ENCODE measurements at regions not wholly inside any gene's neighbourhood (a gene's known extent, or its start where the extent isn't known, plus 50 kb on each side); places are given as distances from the start of the nearest gene placed in this dataset.

DNA sequence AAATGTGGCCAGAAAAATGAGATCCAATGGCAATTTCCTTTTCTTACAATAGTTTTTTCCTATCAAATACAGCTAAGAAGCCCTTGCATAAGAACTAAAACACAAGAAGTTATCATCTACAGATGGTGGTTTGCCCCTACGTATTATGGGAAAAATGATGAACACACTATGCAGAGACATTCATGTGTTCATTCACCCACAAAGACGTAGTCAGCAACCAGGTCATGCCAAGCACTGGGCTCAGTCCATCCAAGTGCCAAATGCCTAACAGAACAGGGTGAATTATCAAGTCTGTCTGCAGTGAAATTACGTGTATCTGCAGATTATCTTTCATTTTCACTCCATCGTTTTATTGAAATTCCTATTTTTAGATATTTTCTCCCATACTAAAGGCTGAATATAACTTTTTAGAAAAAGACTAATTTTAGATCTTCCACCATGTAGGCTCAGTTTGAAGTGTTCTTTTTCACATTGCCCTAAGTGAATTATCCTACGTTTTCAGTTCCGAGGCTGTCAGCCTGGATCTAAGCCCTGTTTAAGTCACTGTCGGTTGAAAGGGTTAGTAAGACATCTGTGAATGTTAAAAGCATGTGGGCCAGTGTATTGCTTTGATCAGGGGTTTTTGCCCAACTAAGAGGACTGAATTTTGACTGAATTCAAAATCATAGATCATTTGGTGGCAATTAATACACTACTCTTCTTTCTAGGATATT lies 78.1 kb upstream of the DHX40 start:
- 60% methylated on average over 7 of the region's 7 CpGs for WGBS (ENCODE audit: insufficient coverage, insufficient replicate concordance, low lambda C conversion rate, missing lambda C conversion rate)
- H3K4me2 ChIP-seq (ENCODE audit: control insufficient read depth, insufficient read depth): no peak overlapping the region
- H3K36me3 ChIP-seq (ENCODE audit: control insufficient read depth in 2 of 2, insufficient read depth in 2 of 2, low read length in 1 of 2): no peaks in the 10 kb centered on the region
- in situ Hi-C loops (cut with MboI): no loop called here
- ChIA-PET CTCF (no interaction called here), RAD21 (ENCODE audit: unreplicated experiment) (no interaction called here), POLR2A (no interaction called here), SMC1A (ENCODE audit: uncharacterized antibody, unreplicated experiment) (no interaction called here)
- no peak for TF ChIP-seq SMARCA5 (IDR thresholded peaks at IDR 0.05)
- H2AFZ ChIP-seq (ENCODE audit: control insufficient read depth, low read depth, low read length): no peak overlapping the region
- H3K9me3 ChIP-seq (replicated peaks; ENCODE audit: control insufficient read depth, insufficient read depth, low read length): no peaks in the 10 kb centered on the region
- FAIRE-seq (no peak), DNase-seq (ENCODE audit: low read depth, low spot score) (no peak), ATAC-seq (no peak)
- no peaks in the 10 kb centered on the region for H4K20me1 ChIP-seq (ENCODE audit: control insufficient read depth, insufficient read depth)
- intact Hi-C loops (cut with micrococcal nuclease; ENCODE audit: unreplicated experiment): no loop called here
- no peak overlapping the region for H3K9ac ChIP-seq (ENCODE audit: control insufficient read depth, insufficient read depth, low read length)
- no peak overlapping the region for H3K27ac ChIP-seq (ENCODE audit: control insufficient read depth, insufficient read depth)
- no peak overlapping the region for H3K4me3 ChIP-seq
- H3K27me3 ChIP-seq (replicated peaks in 1 of 2; ENCODE audit: control insufficient read depth in 2 of 2, insufficient read depth in 2 of 2, low read length in 1 of 2): no peaks in the 10 kb centered on the region
- H3K79me2 ChIP-seq (ENCODE audit: control insufficient read depth, insufficient read depth, low read length): no peaks in the 10 kb centered on the region
- no peaks in the 10 kb centered on the region for H3K4me1 ChIP-seq (ENCODE audit: control insufficient read depth, insufficient read depth, low read length)
- BruUV-seq (replicated peaks): no TSS peak

DNA sequence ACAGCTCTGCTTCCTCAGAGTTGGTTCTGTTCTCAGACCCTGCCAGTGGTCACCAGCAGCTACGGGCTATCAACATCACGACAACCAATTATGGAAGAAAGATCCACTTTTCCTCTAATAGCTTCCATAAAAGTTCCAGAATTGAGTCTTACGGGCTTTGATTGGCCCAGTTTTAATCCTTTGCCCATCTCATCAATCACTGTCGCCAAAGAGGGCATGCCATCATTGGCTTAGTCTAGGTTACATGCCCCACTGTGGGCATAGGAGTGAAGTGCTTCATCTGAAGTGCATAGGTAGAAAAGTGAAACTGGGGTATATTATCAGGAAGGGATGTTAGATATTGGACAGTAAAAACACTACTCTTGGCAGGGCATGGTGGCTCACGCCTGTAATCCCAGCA lies 76.6 kb upstream of the DHX40 start:
- intact Hi-C loops (cut with micrococcal nuclease; ENCODE audit: unreplicated experiment) (no loop called here), in situ Hi-C loops (cut with MboI) (no loop called here)
- Histone ChIP-seq H3K27ac (ENCODE audit: control insufficient read depth, insufficient read depth) (no peak overlapping the region), H3K4me1 (ENCODE audit: control insufficient read depth, insufficient read depth, low read length) (no peaks in the 10 kb centered on the region), H4K20me1 (ENCODE audit: control insufficient read depth, insufficient read depth) (no peaks in the 10 kb centered on the region), H3K79me2 (ENCODE audit: control insufficient read depth, insufficient read depth, low read length) (no peaks in the 10 kb centered on the region), H3K4me3 (no peak overlapping the region), H3K9me3 (replicated peaks; ENCODE audit: control insufficient read depth, insufficient read depth, low read length) (no peaks in the 10 kb centered on the region), H3K4me2 (ENCODE audit: control insufficient read depth, insufficient read depth) (no peak overlapping the region), H3K27me3 (replicated peaks in 1 of 2; ENCODE audit: control insufficient read depth in 2 of 2, insufficient read depth in 2 of 2, low read length in 1 of 2) (no peaks in the 10 kb centered on the region), H3K9ac (ENCODE audit: control insufficient read depth, insufficient read depth, low read length) (no peak overlapping the region), H3K36me3 (ENCODE audit: control insufficient read depth in 2 of 2, insufficient read depth in 2 of 2, low read length in 1 of 2) (no peaks in the 10 kb centered on the region), H2AFZ (ENCODE audit: control insufficient read depth, low read depth, low read length) (no peak overlapping the region)
- ATAC-seq: no peak
- CTCF ChIA-PET: no interaction called here
- SMC1A ChIA-PET (ENCODE audit: uncharacterized antibody, unreplicated experiment): interaction anchor here (0.6 to 1.1 kb wide), 3 partner anchors 20 to 847 kb away, joined by 3 read pairs; no protein-coding TSS in a partner anchor
- RAD21 ChIA-PET (ENCODE audit: unreplicated experiment): no interaction called here
- POLR2A ChIA-PET: no interaction called here
- DNase-seq (ENCODE audit: low read depth, low spot score): no peak
- TF ChIP-seq, protein P1, sequence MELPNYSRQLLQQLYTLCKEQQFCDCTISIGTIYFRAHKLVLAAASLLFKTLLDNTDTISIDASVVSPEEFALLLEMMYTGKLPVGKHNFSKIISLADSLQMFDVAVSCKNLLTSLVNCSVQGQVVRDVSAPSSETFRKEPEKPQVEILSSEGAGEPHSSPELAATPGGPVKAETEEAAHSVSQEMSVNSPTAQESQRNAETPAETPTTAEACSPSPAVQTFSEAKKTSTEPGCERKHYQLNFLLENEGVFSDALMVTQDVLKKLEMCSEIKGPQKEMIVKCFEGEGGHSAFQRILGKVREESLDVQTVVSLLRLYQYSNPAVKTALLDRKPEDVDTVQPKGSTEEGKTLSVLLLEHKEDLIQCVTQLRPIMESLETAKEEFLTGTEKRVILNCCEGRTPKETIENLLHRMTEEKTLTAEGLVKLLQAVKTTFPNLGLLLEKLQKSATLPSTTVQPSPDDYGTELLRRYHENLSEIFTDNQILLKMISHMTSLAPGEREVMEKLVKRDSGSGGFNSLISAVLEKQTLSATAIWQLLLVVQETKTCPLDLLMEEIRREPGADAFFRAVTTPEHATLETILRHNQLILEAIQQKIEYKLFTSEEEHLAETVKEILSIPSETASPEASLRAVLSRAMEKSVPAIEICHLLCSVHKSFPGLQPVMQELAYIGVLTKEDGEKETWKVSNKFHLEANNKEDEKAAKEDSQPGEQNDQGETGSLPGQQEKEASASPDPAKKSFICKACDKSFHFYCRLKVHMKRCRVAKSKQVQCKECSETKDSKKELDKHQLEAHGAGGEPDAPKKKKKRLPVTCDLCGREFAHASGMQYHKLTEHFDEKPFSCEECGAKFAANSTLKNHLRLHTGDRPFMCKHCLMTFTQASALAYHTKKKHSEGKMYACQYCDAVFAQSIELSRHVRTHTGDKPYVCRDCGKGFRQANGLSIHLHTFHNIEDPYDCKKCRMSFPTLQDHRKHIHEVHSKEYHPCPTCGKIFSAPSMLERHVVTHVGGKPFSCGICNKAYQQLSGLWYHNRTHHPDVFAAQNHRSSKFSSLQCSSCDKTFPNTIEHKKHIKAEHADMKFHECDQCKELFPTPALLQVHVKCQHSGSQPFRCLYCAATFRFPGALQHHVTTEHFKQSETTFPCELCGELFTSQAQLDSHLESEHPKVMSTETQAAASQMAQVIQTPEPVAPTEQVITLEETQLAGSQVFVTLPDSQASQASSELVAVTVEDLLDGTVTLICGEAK (IDR thresholded peaks at IDR 0.05; ENCODE audit: borderline replicate concordance): no peak
- TF ChIP-seq, protein P2, sequence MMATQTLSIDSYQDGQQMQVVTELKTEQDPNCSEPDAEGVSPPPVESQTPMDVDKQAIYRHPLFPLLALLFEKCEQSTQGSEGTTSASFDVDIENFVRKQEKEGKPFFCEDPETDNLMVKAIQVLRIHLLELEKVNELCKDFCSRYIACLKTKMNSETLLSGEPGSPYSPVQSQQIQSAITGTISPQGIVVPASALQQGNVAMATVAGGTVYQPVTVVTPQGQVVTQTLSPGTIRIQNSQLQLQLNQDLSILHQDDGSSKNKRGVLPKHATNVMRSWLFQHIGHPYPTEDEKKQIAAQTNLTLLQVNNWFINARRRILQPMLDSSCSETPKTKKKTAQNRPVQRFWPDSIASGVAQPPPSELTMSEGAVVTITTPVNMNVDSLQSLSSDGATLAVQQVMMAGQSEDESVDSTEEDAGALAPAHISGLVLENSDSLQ (IDR thresholded peaks at IDR 0.05): peak; percentile 60; the same call in 1 of the 2 replicates
- WGBS (ENCODE audit: insufficient coverage, insufficient replicate concordance, low lambda C conversion rate, missing lambda C conversion rate): 26% methylated on average over 5 of the region's 5 CpGs
- no peak for FAIRE-seq
- no TSS peak for BruUV-seq (replicated peaks)
